Endodermal cell (in vitro differentiated cells): ENCODE measurements at regions not wholly inside any gene's neighbourhood (a gene's known extent, or its start where the extent isn't known, plus 50 kb on each side); places are given as distances from the start of the nearest gene placed in this dataset.

ENCODE experiments used
- DNase-seq: peaks from one replicate; pipeline ENCODE4 v3.0.0-alpha.2; 2017
- H3K27ac ChIP-seq: 2 replicates; pipeline ENCODE4 v1.5.1; 2013; ENCODE audit warnings: mild to moderate bottlenecking, low read depth, low read length, moderate library complexity
- H3K27me3 ChIP-seq: 2 replicates; pipeline ENCODE4 v1.6.1; 2013; ENCODE audit warnings: mild to moderate bottlenecking, low read length, moderate library complexity; ENCODE audit not compliant: insufficient read depth, control insufficient read depth, poor library complexity, severe bottlenecking
- H3K36me3 ChIP-seq: 2 replicates; pipeline ENCODE4 v1.7.0; 2013; ENCODE audit warnings: mild to moderate bottlenecking, low read length, moderate library complexity; ENCODE audit not compliant: control insufficient read depth, insufficient read depth
- H3K4me1 ChIP-seq: one replicate; pipeline ENCODE4 v1.7.0; 2013; ENCODE audit warnings: low read length; ENCODE audit not compliant: control insufficient read depth, insufficient read depth
- H3K4me3 ChIP-seq: 2 replicates; pipeline ENCODE4 v1.5.1; 2013; ENCODE audit warnings: mild to moderate bottlenecking, low read length, moderate library complexity
- H3K9ac ChIP-seq: 2 replicates; pipeline ENCODE4 v1.6.1; 2013; ENCODE audit warnings: mild to moderate bottlenecking, low read length, moderate library complexity; ENCODE audit not compliant: poor library complexity, severe bottlenecking; ENCODE audit errors: extremely low read depth
- H3K9me3 ChIP-seq: 2 replicates; pipeline ENCODE4 v1.6.1; 2013; ENCODE audit warnings: mild to moderate bottlenecking, low read length, moderate library complexity; ENCODE audit not compliant: control insufficient read depth
- H3K27ac Mint-ChIP-seq: 2 replicates; pipeline ENCODE4 v1.8.0; 2020; ENCODE audit warnings: mixed read lengths
- H3K27me3 Mint-ChIP-seq: 2 replicates; pipeline ENCODE4 v1.8.0; 2021; ENCODE audit warnings: mild to moderate bottlenecking, mixed read lengths; ENCODE audit not compliant: insufficient read depth
- H3K36me3 Mint-ChIP-seq: 2 replicates; pipeline ENCODE4 v1.8.0; 2020; ENCODE audit warnings: low read depth, mixed read lengths
- H3K4me1 Mint-ChIP-seq: 2 replicates; pipeline ENCODE4 v1.8.0; 2020; ENCODE audit warnings: mixed read lengths
- H3K4me3 Mint-ChIP-seq: 2 replicates; pipeline ENCODE4 v1.8.0; 2020; ENCODE audit warnings: mild to moderate bottlenecking, moderate library complexity, mixed read lengths
- H3K9me3 Mint-ChIP-seq: 2 replicates; pipeline ENCODE4 v1.8.0; 2020; ENCODE audit warnings: mild to moderate bottlenecking, mixed read lengths
- WGBS, 2 experiments: methylation state at CpG; one replicate each; pipeline versions ENCODE4 v1.1.5 to v1.1.7; 2013; ENCODE audit warnings: missing lambda C conversion rate in 2 of 2, mixed read lengths in 1 of 2; ENCODE audit not compliant: insufficient coverage in 1 of 2, insufficient read length in 1 of 2; 5-methylcytosine and 5-hydroxymethylcytosine counted together
- TF ChIP-seq, protein P1 (sequence below): fragments of 200-600 bp; sonication (generic); conservative IDR thresholded peaks from 2 replicates; pipeline ENCODE4 v1.5.0; 2021; ENCODE audit warnings: antibody characterized with exemption, mild to moderate bottlenecking

DNA sequence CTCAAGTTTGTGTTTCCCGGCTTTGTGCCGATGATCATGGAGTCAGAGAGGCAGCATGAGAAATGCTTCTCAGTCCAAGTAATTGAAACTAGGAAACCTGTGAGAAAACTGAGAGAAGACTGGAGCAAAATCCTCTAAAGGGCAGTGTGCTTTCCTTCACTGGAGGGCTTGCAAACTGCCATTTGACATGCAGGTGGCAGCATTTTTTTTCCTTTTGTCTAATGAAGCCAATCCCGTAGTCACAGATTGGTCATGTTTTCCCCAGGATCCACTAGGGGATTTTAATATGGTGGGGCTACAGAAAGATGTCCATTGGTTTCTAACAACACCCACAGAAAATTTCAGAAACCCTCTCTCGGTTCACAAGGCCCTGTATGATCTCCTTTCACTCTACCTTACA, 117.4 kb upstream of the NUDT10 start:
- H3K4me3 ChIP-seq = no peak overlapping the region
- Mint-ChIP-seq H3K27ac (no peak overlapping the region), H3K36me3 (no peaks in the 10 kb centered on the region), H3K9me3 (peaks cover 38% of the 10 kb centered on the region), H3K4me1 (no peaks in the 10 kb centered on the region), H3K4me3 (no peak overlapping the region), H3K27me3 (no peaks in the 10 kb centered on the region)
- DNase-seq = peak; percentile 45
- TF ChIP-seq, protein P1, sequence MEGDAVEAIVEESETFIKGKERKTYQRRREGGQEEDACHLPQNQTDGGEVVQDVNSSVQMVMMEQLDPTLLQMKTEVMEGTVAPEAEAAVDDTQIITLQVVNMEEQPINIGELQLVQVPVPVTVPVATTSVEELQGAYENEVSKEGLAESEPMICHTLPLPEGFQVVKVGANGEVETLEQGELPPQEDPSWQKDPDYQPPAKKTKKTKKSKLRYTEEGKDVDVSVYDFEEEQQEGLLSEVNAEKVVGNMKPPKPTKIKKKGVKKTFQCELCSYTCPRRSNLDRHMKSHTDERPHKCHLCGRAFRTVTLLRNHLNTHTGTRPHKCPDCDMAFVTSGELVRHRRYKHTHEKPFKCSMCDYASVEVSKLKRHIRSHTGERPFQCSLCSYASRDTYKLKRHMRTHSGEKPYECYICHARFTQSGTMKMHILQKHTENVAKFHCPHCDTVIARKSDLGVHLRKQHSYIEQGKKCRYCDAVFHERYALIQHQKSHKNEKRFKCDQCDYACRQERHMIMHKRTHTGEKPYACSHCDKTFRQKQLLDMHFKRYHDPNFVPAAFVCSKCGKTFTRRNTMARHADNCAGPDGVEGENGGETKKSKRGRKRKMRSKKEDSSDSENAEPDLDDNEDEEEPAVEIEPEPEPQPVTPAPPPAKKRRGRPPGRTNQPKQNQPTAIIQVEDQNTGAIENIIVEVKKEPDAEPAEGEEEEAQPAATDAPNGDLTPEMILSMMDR = peak; percentile 63
- H3K9me3 ChIP-seq = no peaks in the 10 kb centered on the region
- no peak overlapping the region for H3K9ac ChIP-seq
- H3K27ac ChIP-seq = no peak overlapping the region
- no peaks in the 10 kb centered on the region for H3K36me3 ChIP-seq
- no peaks in the 10 kb centered on the region for H3K4me1 ChIP-seq
- H3K27me3 ChIP-seq = no peaks in the 10 kb centered on the region
- WGBS, 2 experiments = 84% methylated on average over 3 of the region's 4 CpGs; no CpG with 5 or more reads in 1 of the 2 experiments

DNA sequence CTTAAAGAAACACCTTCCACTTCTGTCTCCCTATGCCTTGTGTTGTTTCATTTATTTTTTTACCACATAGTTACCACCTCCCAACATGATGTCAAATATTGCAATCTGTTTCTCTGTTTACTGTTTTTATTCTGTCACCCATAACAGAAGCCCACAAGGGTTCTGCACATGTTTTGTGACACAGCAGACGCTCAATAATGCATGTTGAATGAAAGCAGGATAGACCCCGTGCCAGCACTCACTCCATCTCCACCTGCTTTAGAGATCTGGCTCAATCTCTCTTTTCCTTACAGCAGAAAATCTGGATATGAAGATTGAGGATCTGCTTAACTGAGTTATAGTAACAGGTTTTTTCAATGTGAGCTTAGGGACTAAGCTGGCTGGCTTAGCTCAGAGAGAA, 116.8 kb upstream of the NUDT10 start:
- no peak for DNase-seq
- H3K9me3 ChIP-seq = no peaks in the 10 kb centered on the region
- H3K27ac Mint-ChIP-seq = no peak overlapping the region
- no peak overlapping the region for H3K4me3 Mint-ChIP-seq
- no peak overlapping the region for H3K4me3 ChIP-seq
- H3K27me3 Mint-ChIP-seq = no peaks in the 10 kb centered on the region
- no peaks in the 10 kb centered on the region for H3K4me1 ChIP-seq
- no peaks in the 10 kb centered on the region for H3K4me1 Mint-ChIP-seq
- TF ChIP-seq, protein P1 = no peak
- no peaks in the 10 kb centered on the region for H3K27me3 ChIP-seq
- no peak overlapping the region for H3K27ac ChIP-seq
- H3K36me3 Mint-ChIP-seq = no peaks in the 10 kb centered on the region
- WGBS, 2 experiments = 100% methylated on average over 2 of the region's 2 CpGs; no CpG with 5 or more reads in 1 of the 2 experiments
- H3K9me3 Mint-ChIP-seq = peaks cover 41% of the 10 kb centered on the region
- no peak overlapping the region for H3K9ac ChIP-seq
- no peaks in the 10 kb centered on the region for H3K36me3 ChIP-seq

DNA sequence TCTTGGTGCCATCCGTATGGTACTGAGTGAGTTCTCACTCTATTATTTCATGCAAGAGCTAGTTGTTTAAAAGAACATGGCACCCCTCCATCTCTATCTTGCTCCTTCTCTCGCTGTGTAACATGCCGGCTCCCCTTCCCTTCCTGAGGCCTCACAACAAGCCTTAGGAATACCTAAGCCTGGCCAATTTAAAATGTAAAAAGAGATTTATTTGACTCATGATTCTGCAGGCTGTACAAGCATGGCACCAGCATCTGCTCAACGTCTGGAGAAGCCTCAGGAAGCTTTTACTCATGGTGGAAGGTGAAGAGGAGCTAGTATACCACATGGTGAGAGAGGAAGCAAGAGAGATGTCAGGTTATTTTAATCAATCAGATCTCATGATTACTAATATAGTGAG, 90.4 kb upstream of the NUDT10 start:
- Mint-ChIP-seq H3K4me1 (no peaks in the 10 kb centered on the region), H3K27me3 (no peaks in the 10 kb centered on the region), H3K4me3 (no peak overlapping the region), H3K36me3 (no peaks in the 10 kb centered on the region), H3K27ac (no peak overlapping the region), H3K9me3 (peaks cover 56% of the 10 kb centered on the region)
- H3K27ac ChIP-seq = no peak overlapping the region
- WGBS, 2 experiments = 81% methylated on average over 4 of the region's 4 CpGs; no CpG with 5 or more reads in 1 of the 2 experiments
- no peaks in the 10 kb centered on the region for H3K9me3 ChIP-seq
- TF ChIP-seq, protein P1 = no peak
- H3K9ac ChIP-seq = no peak overlapping the region
- H3K4me3 ChIP-seq = no peak overlapping the region
- no peak for DNase-seq
- no peaks in the 10 kb centered on the region for H3K36me3 ChIP-seq
- H3K4me1 ChIP-seq = no peaks in the 10 kb centered on the region
- H3K27me3 ChIP-seq = no peaks in the 10 kb centered on the region
